Astrocyte (in vitro differentiated cells and primary cell): ENCODE measurements at regions not wholly inside any gene's neighbourhood (a gene's known extent, or its start where the extent isn't known, plus 50 kb on each side); places are given as distances from the start of the nearest gene placed in this dataset.
"Not testable (repeated sequence)": the region's sequence is repeated elsewhere in the genome, so short reads cannot be mapped to it uniquely, and the experiment has no call there.

Experiments
- DNase-seq: peaks from one replicate; pipeline ENCODE4 v3.0.0-alpha.2; 2010; ENCODE audit warnings: low read depth
- FAIRE-seq: peaks from 2 replicates; lab custom pipeline; 2011; peaks lifted over from hg19 to GRCh38; lab: Jason Lieb, UNC
- H2AFZ ChIP-seq: 2 replicates; pipeline ENCODE4 v1.6.0; 2012; ENCODE audit warnings: low read depth, low read length, inconsistent platforms
- H3K27ac ChIP-seq: 2 replicates; pipeline ENCODE4 v1.5.1; 2011; ENCODE audit warnings: low read depth, low read length, inconsistent platforms
- H3K27me3 ChIP-seq: 2 replicates; pipeline ENCODE4 v1.6.0; 2011; ENCODE audit warnings: low read length, inconsistent platforms; ENCODE audit not compliant: insufficient read depth
- H3K36me3 ChIP-seq: 2 replicates; pipeline ENCODE4 v1.5.1; 2011; ENCODE audit warnings: low read length, inconsistent platforms; ENCODE audit not compliant: insufficient read depth
- H3K4me1 ChIP-seq: 2 replicates; pipeline ENCODE4 v1.5.1; 2011; ENCODE audit warnings: low read length, inconsistent platforms; ENCODE audit not compliant: insufficient read depth
- H3K4me2 ChIP-seq: 2 replicates; pipeline ENCODE4 v1.6.0; 2012; ENCODE audit warnings: low read length, inconsistent platforms
- H3K4me3 ChIP-seq: 2 replicates; pipeline ENCODE4 v1.5.1; 2011; ENCODE audit warnings: low read depth, mild to moderate bottlenecking, low read length, inconsistent platforms; ENCODE audit not compliant: insufficient read depth
- H3K79me2 ChIP-seq: 2 replicates; pipeline ENCODE4 v1.6.0; 2012; ENCODE audit warnings: mild to moderate bottlenecking, low read length, inconsistent platforms; ENCODE audit not compliant: insufficient read depth
- H3K9ac ChIP-seq: 2 replicates; pipeline ENCODE4 v1.6.0; 2012; ENCODE audit warnings: mild to moderate bottlenecking, low read length, inconsistent platforms
- H3K9me3 ChIP-seq: 2 replicates; pipeline ENCODE4 v1.5.1; 2012; ENCODE audit warnings: low read depth, mild to moderate bottlenecking, low read length, inconsistent platforms; ENCODE audit not compliant: insufficient read depth
- H4K20me1 ChIP-seq: 2 replicates; pipeline ENCODE4 v1.6.0; 2012; ENCODE audit warnings: low read length, inconsistent platforms; ENCODE audit not compliant: insufficient read depth
- H3K27ac Mint-ChIP-seq: one replicate; pipeline ENCODE4 v1.8.0; 2021; ENCODE audit warnings: mild to moderate bottlenecking, mixed read lengths; ENCODE audit not compliant: unreplicated experiment
- H3K27me3 Mint-ChIP-seq: one replicate; pipeline ENCODE4 v1.8.0; 2021; ENCODE audit warnings: low read depth, mixed read lengths; ENCODE audit not compliant: unreplicated experiment
- H3K36me3 Mint-ChIP-seq: one replicate; pipeline ENCODE4 v1.8.0; 2021; ENCODE audit warnings: low read depth, mixed read lengths; ENCODE audit not compliant: unreplicated experiment
- H3K4me1 Mint-ChIP-seq: one replicate; pipeline ENCODE4 v1.8.0; 2021; ENCODE audit warnings: low read depth, mixed read lengths; ENCODE audit not compliant: unreplicated experiment
- H3K4me3 Mint-ChIP-seq: one replicate; pipeline ENCODE4 v1.8.0; 2021; ENCODE audit warnings: mild to moderate bottlenecking, moderate library complexity, mixed read lengths; ENCODE audit not compliant: unreplicated experiment
- H3K9me3 Mint-ChIP-seq: one replicate; pipeline ENCODE4 v1.8.0; 2021; ENCODE audit warnings: mild to moderate bottlenecking, mixed read lengths; ENCODE audit not compliant: unreplicated experiment
- CTCF ChIP-seq: IDR thresholded peaks from 2 replicates; pipeline ENCODE4 v1.5.1; 2011; ENCODE audit warnings: low read depth, mild to moderate bottlenecking, inconsistent platforms, low read length, moderate library complexity; ENCODE audit not compliant: insufficient read depth
- EZH2 ChIP-seq: IDR thresholded peaks from 2 replicates; pipeline ENCODE4 v1.6.1; 2012; ENCODE audit warnings: mild to moderate bottlenecking, low read length, inconsistent platforms; ENCODE audit not compliant: insufficient read depth

GRCh38 chr3:20990896-20991295 lies 760.1 kb downstream of the ZNF385D start:
- Histone ChIP-seq H3K27ac (no peak overlapping the region), H3K4me1 (no peaks in the 10 kb centered on the region), H3K79me2 (no peaks in the 10 kb centered on the region), H3K4me2 (no peak overlapping the region), H4K20me1 (no peaks in the 10 kb centered on the region), H3K9ac (no peak overlapping the region), H3K4me3 (no peak overlapping the region), H3K27me3 (no peaks in the 10 kb centered on the region), H2AFZ (peak overlapping the region; percentile 34), H3K9me3 (no peaks in the 10 kb centered on the region), H3K36me3 (no peaks in the 10 kb centered on the region)
- TF ChIP-seq EZH2, result no peak
- TF ChIP-seq CTCF, result no peak
- H3K27ac Mint-ChIP-seq, result no peak overlapping the region
- no peak overlapping the region for H3K4me3 Mint-ChIP-seq
- FAIRE-seq (no peak), DNase-seq (peak; percentile 3)
- H3K36me3 Mint-ChIP-seq, result no peaks in the 10 kb centered on the region
- H3K4me1 Mint-ChIP-seq, result peaks cover 4% of the 10 kb centered on the region
- H3K27me3 Mint-ChIP-seq, result no peaks in the 10 kb centered on the region
- no peaks in the 10 kb centered on the region for H3K9me3 Mint-ChIP-seq

GRCh38 chr3:20989653-20990052 lies 761.4 kb downstream of the ZNF385D start:
- not testable (repeated sequence) for H3K27me3 ChIP-seq, H3K27ac ChIP-seq, H3K9ac ChIP-seq, H3K9me3 Mint-ChIP-seq, H4K20me1 ChIP-seq, H2AFZ ChIP-seq, H3K9me3 ChIP-seq, FAIRE-seq, H3K27me3 Mint-ChIP-seq, H3K79me2 ChIP-seq, H3K4me1 Mint-ChIP-seq, H3K36me3 ChIP-seq, H3K36me3 Mint-ChIP-seq, H3K4me3 Mint-ChIP-seq, H3K27ac Mint-ChIP-seq, H3K4me2 ChIP-seq, H3K4me3 ChIP-seq, H3K4me1 ChIP-seq
- DNase-seq, result peak; percentile 22

GRCh38 chr3:20984594-20985205 lies 766.3 kb downstream of the ZNF385D start:
- Histone ChIP-seq H3K4me2 (no peak overlapping the region), H3K36me3 (no peaks in the 10 kb centered on the region), H2AFZ (no peak overlapping the region), H3K27ac (no peak overlapping the region), H3K79me2 (no peaks in the 10 kb centered on the region), H3K4me1 (no peaks in the 10 kb centered on the region), H3K4me3 (no peak overlapping the region), H3K9me3 (no peaks in the 10 kb centered on the region), H3K9ac (no peak overlapping the region), H4K20me1 (no peaks in the 10 kb centered on the region), H3K27me3 (no peaks in the 10 kb centered on the region)
- FAIRE-seq, result no peak
- no peaks in the 10 kb centered on the region for H3K27me3 Mint-ChIP-seq
- TF ChIP-seq EZH2 (no peak), CTCF (no peak)
- H3K4me3 Mint-ChIP-seq, result no peak overlapping the region
- peaks cover 1% of the 10 kb centered on the region for H3K9me3 Mint-ChIP-seq
- H3K27ac Mint-ChIP-seq, result no peak overlapping the region
- DNase-seq, result no peak
- H3K36me3 Mint-ChIP-seq, result no peaks in the 10 kb centered on the region
- no peaks in the 10 kb centered on the region for H3K4me1 Mint-ChIP-seq
